HepG2 (cell line): ENCODE measurements at regions not wholly inside any gene's neighbourhood (a gene's known extent, or its start where the extent isn't known, plus 50 kb on each side); places are given as distances from the start of the nearest gene placed in this dataset.

Experiments used
- ATAC-seq: fragments of 200-7000 bp; cut with Tn5 transposase; 3 replicates; pipeline ENCODE4 v1.9.1; 2020; ENCODE audit warnings: mild to moderate bottlenecking, moderate library complexity
- BruUV-seq: library from RNA; stranded (reverse); fragments of 400-500 nt; replicated peaks from 2 replicates; lab custom pipeline; 2021; lab: Mats Ljungman, UMichigan
- CTCF ChIA-PET: fragments of 300-600 bp; formaldehyde crosslinking; extraction: SDS; loops from one replicate; lab custom pipeline; 2021; ENCODE audit warnings: low total read pairs, inconsistent platforms, low intra/inter-chr PET ratio; lab: Yijun Ruan, JAX
- POLR2A ChIA-PET: fragments of 350-600 bp; sonication (Branson Sonifier 250); formaldehyde crosslinking; loops from one replicate; lab custom pipeline; 2020; ENCODE audit warnings: antibody characterized with exemption, inconsistent platforms; lab: Yijun Ruan, JAX
- DNase-seq: peaks from one replicate; pipeline ENCODE4 v3.0.0-alpha.2; 2015; ENCODE audit warnings: low spot score
- FAIRE-seq: peaks from 3 replicates; lab custom pipeline; 2011; peaks lifted over from hg19 to GRCh38; lab: Jason Lieb, UNC
- H2AFZ ChIP-seq: one replicate; pipeline ENCODE4 v1.6.1; 2011; ENCODE audit warnings: low read length, inconsistent platforms
- H3K27ac ChIP-seq: fragments of 300-600 bp; 3 replicates; pipeline ENCODE4 v1.8.0; 2011; ENCODE audit warnings: mixed run types, mild to moderate bottlenecking, mixed read lengths, low read length, inconsistent platforms; ENCODE audit not compliant: insufficient read depth; ENCODE audit errors: extremely low read length
- H3K27me3 ChIP-seq, 2 experiments: fragments of 200-600 bp in 1 of 2; 2 replicates in 1 of 2; 3 replicates in 1 of 2; pipeline versions ENCODE4 v1.6.0 to v1.8.0; 2011; ENCODE audit warnings: low read length in 2 of 2, mild to moderate bottlenecking in 2 of 2, moderate library complexity in 2 of 2, inconsistent platforms in 1 of 2; ENCODE audit not compliant: insufficient read depth in 2 of 2, control insufficient read depth in 1 of 2
- H3K36me3 ChIP-seq, 2 experiments: fragments of 200-600 bp in 1 of 2; replicated peaks in 1 of 2; 2 replicates in 1 of 2; 3 replicates in 1 of 2; pipeline versions ENCODE4 v1.5.1 to v1.8.0; 2011; ENCODE audit warnings: low read length in 2 of 2, inconsistent platforms in 1 of 2; ENCODE audit not compliant: insufficient read depth in 2 of 2, control insufficient read depth in 1 of 2
- H3K4me1 ChIP-seq: 2 replicates; pipeline ENCODE4 v1.5.1; 2012; ENCODE audit warnings: low read length, inconsistent platforms; ENCODE audit not compliant: insufficient read depth
- H3K4me2 ChIP-seq: 2 replicates; pipeline ENCODE4 v1.6.0; 2011; ENCODE audit warnings: low read depth, low read length, inconsistent platforms
- H3K4me3 ChIP-seq, 3 experiments: fragments of 200-600 bp in 1 of 3; sonication (generic), shearing (Covaris generic) in 1 of 3; replicated peaks in 1 of 3; 2 replicates each; pipeline ENCODE4 v1.5.1; 2011 to 2016; ENCODE audit warnings: low read length in 3 of 3, inconsistent platforms in 2 of 3, low read depth in 2 of 3, mild to moderate bottlenecking in 2 of 3, control low read depth in 1 of 3, mixed read lengths in 1 of 3; ENCODE audit not compliant: insufficient read depth in 1 of 3
- H3K79me2 ChIP-seq: one replicate; pipeline ENCODE4 v1.6.1; 2011; ENCODE audit warnings: low read length, inconsistent platforms; ENCODE audit not compliant: insufficient read depth
- H3K9ac ChIP-seq: 2 replicates; pipeline ENCODE4 v1.6.0; 2011; ENCODE audit warnings: mild to moderate bottlenecking, low read depth, low read length, inconsistent platforms; ENCODE audit not compliant: insufficient read depth
- H3K9me3 ChIP-seq: 2 replicates; pipeline ENCODE4 v1.5.1; 2012; ENCODE audit warnings: mild to moderate bottlenecking, low read length
- H4K20me1 ChIP-seq: 2 replicates; pipeline ENCODE4 v1.6.0; 2011; ENCODE audit warnings: inconsistent platforms, mild to moderate bottlenecking, low read length, moderate library complexity; ENCODE audit not compliant: insufficient read depth
- SOX13 ChIP-seq, 3 experiments: fragments of 450-650 bp in 1 of 3; sonication (generic) in 1 of 3; formaldehyde crosslinking in 1 of 3; IDR thresholded peaks in 2 of 3; conservative IDR thresholded peaks in 1 of 3; 2 replicates each; pipeline versions ENCODE4 v1.5.0 to v1.6.1; 2016 to 2020; ENCODE audit warnings: antibody characterized with exemption in 1 of 3, mild to moderate bottlenecking in 1 of 3, missing compliant biosample characterization in 1 of 3, missing genetic modification reagents in 1 of 3, moderate library complexity in 1 of 3
- TSC22D2 ChIP-seq: sonication (generic); formaldehyde crosslinking; IDR thresholded peaks from 2 replicates; pipeline ENCODE4 v1.5.1; 2020; ENCODE audit warnings: missing genetic modification reagents, mild to moderate bottlenecking, borderline replicate concordance
- ZC3H13 ChIP-seq: sonication (generic); formaldehyde crosslinking; IDR thresholded peaks from 2 replicates; pipeline ENCODE4 v1.8.1; 2023; ENCODE audit warnings: mild to moderate bottlenecking, missing genetic modification reagents, moderate library complexity
- ZKSCAN8 ChIP-seq: IDR thresholded peaks from 2 replicates; pipeline ENCODE4 v1.6.1; 2016; ENCODE audit warnings: borderline replicate concordance, missing genetic modification reagents, missing compliant biosample characterization
- ZNF17 ChIP-seq: sonication (generic); formaldehyde crosslinking; IDR thresholded peaks from 2 replicates; pipeline ENCODE4 v1.5.0; 2020; ENCODE audit warnings: mild to moderate bottlenecking, missing genetic modification reagents
- ZNF253 ChIP-seq: sonication (generic); formaldehyde crosslinking; IDR thresholded peaks from 2 replicates; pipeline ENCODE4 v1.8.0; 2022; ENCODE audit warnings: mild to moderate bottlenecking, missing genetic modification reagents, borderline replicate concordance
- ZNF335 ChIP-seq: sonication (generic); formaldehyde crosslinking; IDR thresholded peaks from 2 replicates; pipeline ENCODE4 v1.4.0; 2020; ENCODE audit warnings: missing genetic modification reagents
- ZNF652 ChIP-seq: IDR thresholded peaks from 2 replicates; pipeline ENCODE4 v1.6.1; 2016; ENCODE audit warnings: low read depth, borderline replicate concordance
- WGBS: methylation state at CpG from one replicate; pipeline ENCODE4 v1.1.6; 2017; ENCODE audit warnings: low lambda C conversion rate; 5-methylcytosine and 5-hydroxymethylcytosine counted together
- in situ Hi-C: cut with HindIII; loops from 2 replicates; pipeline ENCODE4 v1.10.0; 2017; ENCODE audit warnings: low pct_unique_long_range_greater_than_20kb; ENCODE audit not compliant: extremely low pct_ligation_motif_present
- intact Hi-C: fragments of 100-400 bp; cut with micrococcal nuclease; formaldehyde crosslinking; loops from one replicate; pipeline ENCODE4 v1.10.0; 2022; ENCODE audit not compliant: unreplicated experiment
- TF ChIP-seq, protein P1 (sequence below): IDR thresholded peaks from 2 replicates; pipeline ENCODE4 v1.6.1; 2016; ENCODE audit warnings: missing biosample characterization, missing genetic modification reagents, low read depth
- TF ChIP-seq, protein P2 (sequence below): sonication (generic); formaldehyde crosslinking; IDR thresholded peaks from 2 replicates; pipeline ENCODE4 v1.4.0; 2020; ENCODE audit warnings: missing genetic modification reagents, borderline replicate concordance
- TF ChIP-seq, protein P3 (sequence below): sonication (generic); formaldehyde crosslinking; IDR thresholded peaks from 2 replicates; pipeline ENCODE4 v1.8.0; 2022; ENCODE audit warnings: missing genetic modification reagents, low read depth, mild to moderate bottlenecking, borderline replicate concordance

GRCh38 chr11:114796954-114797721, 118.8 kb downstream of the NXPE2 start (continued):
- TF ChIP-seq, protein P1, sequence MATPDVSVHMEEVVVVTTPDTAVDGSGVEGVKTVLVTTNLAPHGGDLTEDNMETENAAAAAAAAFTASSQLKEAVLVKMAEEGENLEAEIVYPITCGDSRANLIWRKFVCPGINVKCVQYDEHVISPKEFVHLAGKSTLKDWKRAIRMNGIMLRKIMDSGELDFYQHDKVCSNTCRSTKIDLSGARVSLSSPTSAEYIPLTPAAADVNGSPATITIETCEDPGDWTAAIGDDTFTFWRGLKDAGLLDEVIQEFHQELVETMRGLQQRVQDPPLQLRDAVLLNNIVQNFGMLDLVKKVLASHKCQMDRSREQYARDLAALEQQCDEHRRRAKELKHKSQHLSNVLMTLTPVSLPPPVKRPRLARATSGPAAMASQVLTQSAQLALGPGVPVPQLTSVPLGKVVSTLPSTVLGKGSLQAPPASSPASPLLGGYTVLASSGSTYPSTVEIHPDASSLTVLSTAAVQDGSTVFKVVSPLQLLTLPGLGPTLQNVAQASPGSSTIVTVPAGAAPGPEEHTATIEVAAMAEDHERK (CRISPR knock-in tag): no peak
- TF ChIP-seq SOX13 (IDR thresholded peaks at IDR 0.05): no peak
- no peak for TF ChIP-seq SOX13 (CRISPR knock-in tag; conservative IDR thresholded peaks at IDR 0.05 in 1 of 2, IDR thresholded peaks at IDR 0.05 in 1 of 2)

GRCh38 chr11:114799476-114799875, 121.1 kb downstream of the NXPE2 start:
- Histone ChIP-seq H3K4me3 (no peak overlapping the region), H2AFZ (no peak overlapping the region), H3K9ac (no peak overlapping the region), H3K27me3 (0 out of 5 replicates have a peak, but pooled peaks cover 0 to 1% of the 10 kb centered on the region in 2 experiments), H4K20me1 (no peaks in the 10 kb centered on the region), H3K9me3 (no peaks in the 10 kb centered on the region), H3K4me2 (no peak overlapping the region), H3K79me2 (no peaks in the 10 kb centered on the region), H3K27ac (no peak overlapping the region), H3K36me3 (no peaks in the 10 kb centered on the region; a peak in 1 of 5 replicates), H3K4me1 (no peaks in the 10 kb centered on the region)
- 1% methylated on average over 6 of the region's 6 CpGs for WGBS
- ChIA-PET POLR2A (no interaction called here), CTCF (no interaction called here)
- in situ Hi-C loops (loop anchor here (25.0 kb wide), 1 partner anchor 313 kb away; no protein-coding TSS in a partner anchor), intact Hi-C loops (no loop called here)
- DNase-seq (no peak), FAIRE-seq (no peak), ATAC-seq (no peak)
- no TSS peak for BruUV-seq
- TF ChIP-seq ZNF17 (no peak), ZNF335 (no peak), ZC3H13 (CRISPR knock-in tag) (no peak), ZNF253 (CRISPR knock-in tag) (no peak), ZNF652 (CRISPR knock-in tag) (no peak), ZKSCAN8 (CRISPR knock-in tag) (no peak), TSC22D2 (CRISPR knock-in tag) (no peak)
- TF ChIP-seq, protein P2, sequence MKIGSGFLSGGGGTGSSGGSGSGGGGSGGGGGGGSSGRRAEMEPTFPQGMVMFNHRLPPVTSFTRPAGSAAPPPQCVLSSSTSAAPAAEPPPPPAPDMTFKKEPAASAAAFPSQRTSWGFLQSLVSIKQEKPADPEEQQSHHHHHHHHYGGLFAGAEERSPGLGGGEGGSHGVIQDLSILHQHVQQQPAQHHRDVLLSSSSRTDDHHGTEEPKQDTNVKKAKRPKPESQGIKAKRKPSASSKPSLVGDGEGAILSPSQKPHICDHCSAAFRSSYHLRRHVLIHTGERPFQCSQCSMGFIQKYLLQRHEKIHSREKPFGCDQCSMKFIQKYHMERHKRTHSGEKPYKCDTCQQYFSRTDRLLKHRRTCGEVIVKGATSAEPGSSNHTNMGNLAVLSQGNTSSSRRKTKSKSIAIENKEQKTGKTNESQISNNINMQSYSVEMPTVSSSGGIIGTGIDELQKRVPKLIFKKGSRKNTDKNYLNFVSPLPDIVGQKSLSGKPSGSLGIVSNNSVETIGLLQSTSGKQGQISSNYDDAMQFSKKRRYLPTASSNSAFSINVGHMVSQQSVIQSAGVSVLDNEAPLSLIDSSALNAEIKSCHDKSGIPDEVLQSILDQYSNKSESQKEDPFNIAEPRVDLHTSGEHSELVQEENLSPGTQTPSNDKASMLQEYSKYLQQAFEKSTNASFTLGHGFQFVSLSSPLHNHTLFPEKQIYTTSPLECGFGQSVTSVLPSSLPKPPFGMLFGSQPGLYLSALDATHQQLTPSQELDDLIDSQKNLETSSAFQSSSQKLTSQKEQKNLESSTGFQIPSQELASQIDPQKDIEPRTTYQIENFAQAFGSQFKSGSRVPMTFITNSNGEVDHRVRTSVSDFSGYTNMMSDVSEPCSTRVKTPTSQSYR (CRISPR knock-in tag): no peak
- TF ChIP-seq, protein P3, sequence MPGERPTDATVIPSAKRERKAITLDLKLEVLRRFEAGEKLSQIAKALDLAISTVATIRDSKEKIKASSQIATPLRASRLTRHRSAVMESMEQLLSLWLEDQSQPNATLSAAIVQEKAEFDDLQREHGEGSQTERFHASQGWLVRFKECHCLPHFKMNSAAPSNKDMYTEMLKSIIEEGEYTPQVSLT: no peak
